CD14-positive monocyte (primary cell): ENCODE measurements at regions not wholly inside any gene's neighbourhood (a gene's known extent, or its start where the extent isn't known, plus 50 kb on each side); places are given as distances from the start of the nearest gene placed in this dataset.

Experiments
- DNase-seq, 3 donors: peaks; one replicate each; pipeline ENCODE4 v3.0.0-alpha.2; 2011 to 2022
- H2AFZ ChIP-seq: 2 replicates; pipeline ENCODE4 v1.6.0; 2012; ENCODE audit warnings: mild to moderate bottlenecking, low read depth, low read length, inconsistent platforms; ENCODE audit not compliant: insufficient read depth, poor library complexity, severe bottlenecking
- H3K27ac ChIP-seq, 2 donors: 1 replicate in 1 of 2; 2 replicates in 1 of 2; pipeline ENCODE4 v1.5.1; 2012 to 2013; ENCODE audit warnings: low read length in 2 of 2, control low read depth in 1 of 2, inconsistent platforms in 1 of 2, low read depth in 1 of 2, mild to moderate bottlenecking in 1 of 2
- H3K27me3 ChIP-seq, 2 donors: one replicate each; pipeline versions ENCODE4 v1.6.0 to v1.6.1; 2011 to 2013; ENCODE audit warnings: low read length in 2 of 2; ENCODE audit not compliant: control insufficient read depth in 2 of 2, insufficient read depth in 2 of 2
- H3K36me3 ChIP-seq, 2 donors: replicated peaks in 1 of 2; 1 replicate in 1 of 2; 2 replicates in 1 of 2; pipeline versions ENCODE4 v1.5.1 to v1.6.1; 2012 to 2013; ENCODE audit warnings: low read length in 2 of 2, control low read depth in 1 of 2, inconsistent platforms in 1 of 2, mild to moderate bottlenecking in 1 of 2; ENCODE audit not compliant: insufficient read depth in 2 of 2, control insufficient read depth in 1 of 2
- H3K4me1 ChIP-seq, 2 donors: 1 replicate in 1 of 2; 2 replicates in 1 of 2; pipeline versions ENCODE4 v1.5.1 to v1.6.1; 2012 to 2013; ENCODE audit warnings: low read length in 2 of 2, control low read depth in 1 of 2, inconsistent platforms in 1 of 2, mild to moderate bottlenecking in 1 of 2, moderate library complexity in 1 of 2; ENCODE audit not compliant: insufficient read depth in 2 of 2, control insufficient read depth in 1 of 2
- H3K4me2 ChIP-seq: replicated peaks from 2 replicates; pipeline ENCODE3; 2012; ENCODE audit warnings: low read length, moderate library complexity, mild to moderate bottlenecking; ENCODE audit not compliant: poor library complexity, severe bottlenecking; ENCODE audit errors: extremely low read depth
- H3K4me3 ChIP-seq, 3 experiments: fragments of 200-600 bp in 1 of 3; sonication (generic) in 1 of 3; replicated peaks in 1 of 3; 1 replicate in 2 of 3; 2 replicates in 1 of 3; pipeline ENCODE4 v1.5.1; 2011 to 2013; ENCODE audit warnings: low read length in 3 of 3, mild to moderate bottlenecking in 3 of 3, control low read depth in 2 of 3, low read depth in 2 of 3, inconsistent platforms in 1 of 3, moderate library complexity in 1 of 3
- H3K79me2 ChIP-seq: 2 replicates; pipeline ENCODE4 v1.6.0; 2012; ENCODE audit warnings: mild to moderate bottlenecking, control low read depth, inconsistent platforms, low read length, moderate library complexity; ENCODE audit not compliant: insufficient read depth
- H3K9ac ChIP-seq: 2 replicates; pipeline ENCODE4 v1.6.0; 2017; ENCODE audit warnings: low read length, mild to moderate bottlenecking; ENCODE audit not compliant: insufficient read depth, poor library complexity, severe bottlenecking
- H3K9me3 ChIP-seq, 2 donors: replicated peaks in 1 of 2; 1 replicate in 1 of 2; 2 replicates in 1 of 2; pipeline versions ENCODE4 v1.5.1 to v1.6.1; 2012 to 2013; ENCODE audit warnings: low read length in 2 of 2, control low read depth in 1 of 2; ENCODE audit not compliant: control insufficient read depth in 1 of 2, insufficient read depth in 1 of 2
- H4K20me1 ChIP-seq: 2 replicates; pipeline ENCODE4 v1.6.0; 2012; ENCODE audit warnings: mild to moderate bottlenecking, low read length, control low read depth, moderate library complexity; ENCODE audit not compliant: insufficient read depth
- H3K27ac Mint-ChIP-seq, 7 donors: one replicate each; pipeline ENCODE4 v1.8.0; 2020; ENCODE audit warnings: mild to moderate bottlenecking in 7 of 7, mixed read lengths in 7 of 7, moderate library complexity in 6 of 7, inconsistent platforms in 2 of 7
- H3K27me3 Mint-ChIP-seq, 3 donors: one replicate each; pipeline ENCODE4 v1.8.0; 2021 to 2022; ENCODE audit warnings: low read depth in 3 of 3, mild to moderate bottlenecking in 3 of 3, mixed read lengths in 3 of 3, moderate library complexity in 3 of 3, inconsistent platforms in 1 of 3
- H3K36me3 Mint-ChIP-seq, 2 donors: one replicate each; pipeline ENCODE4 v1.8.0; 2020; ENCODE audit warnings: mixed read lengths in 2 of 2, inconsistent platforms in 1 of 2, mild to moderate bottlenecking in 1 of 2
- H3K4me1 Mint-ChIP-seq: one replicate; pipeline ENCODE4 v1.8.0; 2020; ENCODE audit warnings: mild to moderate bottlenecking, mixed read lengths
- H3K4me3 Mint-ChIP-seq, 2 donors: one replicate each; pipeline ENCODE4 v1.8.0; 2020; ENCODE audit warnings: mild to moderate bottlenecking in 2 of 2, mixed read lengths in 2 of 2, moderate library complexity in 1 of 2
- H3K9me3 Mint-ChIP-seq, 7 donors: one replicate each; pipeline ENCODE4 v1.8.0; 2020 to 2022; ENCODE audit warnings: mixed read lengths in 7 of 7, mild to moderate bottlenecking in 6 of 7, moderate library complexity in 6 of 7, inconsistent platforms in 2 of 7
- CTCF ChIP-seq: fragments of 200-600 bp; IDR thresholded peaks from one replicate; pipeline ENCODE4 v1.8.0; 2022; ENCODE audit warnings: antibody characterized with exemption, mild to moderate bottlenecking
- WGBS: methylation state at CpG from one replicate; pipeline ENCODE4 v1.1.5; 2013; ENCODE audit warnings: missing lambda C conversion rate; ENCODE audit not compliant: insufficient coverage; 5-methylcytosine and 5-hydroxymethylcytosine counted together
- intact Hi-C, 2 donors: fragments of 100-400 bp; cut with micrococcal nuclease; formaldehyde crosslinking; loops; one replicate each; pipeline versions ENCODE4 v1.15.0 to v1.15.1; 2023

- no peaks in the 10 kb centered on the region for H3K36me3 Mint-ChIP-seq
- no peak overlapping the region for H3K4me3 Mint-ChIP-seq
These were observed 830.2 kb upstream of the KLHL1 start for GRCh38 chr13:70938462-70938861.

GRCh38 chr13:70932511-70932910 is 824.3 kb upstream of the KLHL1 start:
- intact Hi-C loops, result no loop called here
- Histone ChIP-seq H3K9ac (no peak overlapping the region), H4K20me1 (no peaks in the 10 kb centered on the region), H3K4me1 (no peaks in the 10 kb centered on the region), H3K36me3 (no peaks in the 10 kb centered on the region), H3K79me2 (no peaks in the 10 kb centered on the region), H3K27ac (no peak overlapping the region), H3K27me3 (no peaks in the 10 kb centered on the region), H3K4me2 (no peak overlapping the region), H3K9me3 (no peaks in the 10 kb centered on the region), H2AFZ (no peak overlapping the region), H3K4me3 (no peak overlapping the region)
- WGBS, result no CpG with 5 or more reads among the region's 3 CpGs
- Mint-ChIP-seq H3K4me1 (no peaks in the 10 kb centered on the region), H3K27me3 (no peaks in the 10 kb centered on the region), H3K36me3 (no peaks in the 10 kb centered on the region), H3K9me3 (no peaks in the 10 kb centered on the region), H3K4me3 (no peak overlapping the region), H3K27ac (no peak overlapping the region)
- no peak for DNase-seq
- TF ChIP-seq CTCF, result no peak

More at GRCh38 chr13:70938462-70938861, 830.2 kb upstream of the KLHL1 start:
- no peak for DNase-seq
- intact Hi-C loops, result no loop called here
- Histone ChIP-seq H3K4me1 (no peaks in the 10 kb centered on the region), H3K9ac (no peak overlapping the region), H3K27me3 (no peaks in the 10 kb centered on the region), H3K4me2 (no peak overlapping the region), H3K27ac (no peak overlapping the region), H3K9me3 (no peaks in the 10 kb centered on the region), H3K79me2 (no peaks in the 10 kb centered on the region), H3K4me3 (no peak overlapping the region), H3K36me3 (no peaks in the 10 kb centered on the region), H4K20me1 (no peaks in the 10 kb centered on the region), H2AFZ (no peak overlapping the region)
- Mint-ChIP-seq H3K27ac (no peak overlapping the region), H3K9me3 (peaks cover 0 to 5% (median 3%) of the 10 kb centered on the region in 7 donors), H3K27me3 (no peaks in the 10 kb centered on the region), H3K4me1 (no peaks in the 10 kb centered on the region)
- no CpG with 5 or more reads among the region's 1 CpG for WGBS
- TF ChIP-seq CTCF, result no peak
